ENCODE measurements at regions not wholly inside any gene's neighbourhood (a gene's known extent, or its start where the extent isn't known, plus 50 kb on each side); places are given as distances from the start of the nearest gene placed in this dataset.

- Histone ChIP-seq H3K4ac (ENCODE audit: low read depth, low read length) (no peak overlapping the region), H3K79me2 (ENCODE audit: insufficient read depth, low read length) (no peaks in the 10 kb centered on the region), H3K27me3 (ENCODE audit: insufficient read depth, low read length) (no peaks in the 10 kb centered on the region), H3K9ac (ENCODE audit: extremely low read depth, insufficient read length, low read length) (no peak overlapping the region), H2BK120ac (ENCODE audit: low read depth, low read length, poor library complexity, severe bottlenecking) (no peak overlapping the region), H3K56ac (ENCODE audit: insufficient read length, low read depth, low read length) (no peak overlapping the region), H2AK5ac (ENCODE audit: insufficient read length, low read length) (no peak overlapping the region), H4K8ac (replicated peaks; ENCODE audit: insufficient read length, low read depth, low read length) (no peak overlapping the region), H4K91ac (ENCODE audit: insufficient read length, low read depth, low read length) (no peak overlapping the region), H2BK20ac (ENCODE audit: low read depth, low read length, poor library complexity, severe bottlenecking) (no peak overlapping the region), H2BK5ac (ENCODE audit: insufficient read length, low read length) (no peak overlapping the region), H3K23me2 (ENCODE audit: insufficient read length, low read depth, low read length, poor library complexity, severe bottlenecking) (no peaks in the 10 kb centered on the region), H4K5ac (ENCODE audit: insufficient read length, low read depth, low read length) (no peak overlapping the region), H3K18ac (ENCODE audit: insufficient read length, low read depth, low read length) (no peak overlapping the region), H2BK12ac (ENCODE audit: insufficient read length, low read depth, low read length) (no peak overlapping the region), H2BK15ac (ENCODE audit: low read depth, low read length) (no peak overlapping the region), H3T11ph (ENCODE audit: low read length) (no peak overlapping the region), H3K4me2 (ENCODE audit: insufficient read depth, insufficient read length, low read length) (no peak overlapping the region), H3K23ac (ENCODE audit: insufficient read length, low read depth, low read length) (no peak overlapping the region), H4K20me1 (ENCODE audit: control insufficient read depth, insufficient read depth, insufficient read length) (no peaks in the 10 kb centered on the region), H3K9me3 (ENCODE audit: control insufficient read depth, low read depth, low read length) (no peaks in the 10 kb centered on the region), H2AFZ (ENCODE audit: low read length) (no peak overlapping the region), H3K79me1 (ENCODE audit: insufficient read depth, low read depth, low read length, poor library complexity, severe bottlenecking) (no peaks in the 10 kb centered on the region), H3K4me1 (ENCODE audit: insufficient read depth, low read length) (no peaks in the 10 kb centered on the region), H3K14ac (ENCODE audit: insufficient read depth, low read length) (no peak overlapping the region), H3K27ac (ENCODE audit: insufficient read length, low read depth, low read length) (no peak overlapping the region)
- WGBS (ENCODE audit: extremely low coverage, insufficient read length, low lambda C conversion rate), result no CpG with 5 or more reads among the region's 9 CpGs
- Mint-ChIP-seq H3K9me3 (no peaks in the 10 kb centered on the region), H3K27me3 (ENCODE audit: low read depth) (peaks cover 3% of the 10 kb centered on the region), H3K27ac (no peak overlapping the region), H3K4me3 (no peak overlapping the region), H3K4me1 (no peaks in the 10 kb centered on the region), H3K36me3 (ENCODE audit: insufficient read depth in 1 of 3, low read depth in 3 of 3) (no peaks in the 10 kb centered on the region)
- DNase-seq, result no peak
- no peak for TF ChIP-seq CTCF (conservative IDR thresholded peaks at IDR 0.05)
Measured at GRCh38 chr12:126742241-126742641, 1524.7 kb upstream of the TMEM132C start.

All from H9 (cell line).